Right kidney (tissue), 1 donor: ENCODE measurements at regions not wholly inside any gene's neighbourhood (a gene's known extent, or its start where the extent isn't known, plus 50 kb on each side); places are given as distances from the start of the nearest gene placed in this dataset.
"Not testable (repeated sequence)": the region's sequence is repeated elsewhere in the genome, so short reads cannot be mapped to it uniquely, and the experiment has no call there.

Source experiments
- DNase-seq: peaks from one replicate; pipeline ENCODE4 v3.0.0-alpha.2; 2016

DNA sequence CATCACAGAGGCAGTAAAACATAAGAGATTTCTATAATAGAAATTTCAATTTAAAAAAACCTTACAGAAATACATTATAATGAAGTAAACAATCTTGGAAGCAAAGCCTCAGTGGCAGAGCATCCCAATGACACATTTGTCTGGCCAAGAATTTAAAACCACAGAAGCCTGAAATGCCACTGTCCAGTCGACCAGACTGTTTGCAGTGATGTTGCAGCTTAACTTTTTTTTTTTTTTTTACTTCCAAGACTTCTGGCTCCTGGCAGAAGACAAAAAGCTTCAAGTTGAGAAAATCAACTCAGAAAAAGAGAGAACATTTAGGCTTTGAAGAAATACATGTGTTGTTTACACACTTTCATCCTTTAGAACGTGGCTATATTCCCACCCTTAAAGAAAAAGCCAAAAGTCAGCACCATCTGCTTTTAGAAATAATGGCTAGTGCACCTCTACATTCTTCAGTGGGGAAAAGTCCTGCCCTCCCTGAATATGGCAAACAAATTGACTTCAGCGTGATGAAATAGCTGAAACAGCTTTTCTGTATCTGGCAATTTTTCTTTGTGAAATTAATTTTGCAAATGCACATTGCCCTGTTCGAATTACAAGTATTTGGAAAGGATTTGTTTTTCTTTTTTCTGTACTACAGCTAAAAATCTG, 205.5 kb upstream of the MON1B start:
- DNase-seq, result no peak

- no peak for DNase-seq
Measured at GRCh38 chr16:76988526-76988925, 202.5 kb upstream of the MON1B start.

DNA sequence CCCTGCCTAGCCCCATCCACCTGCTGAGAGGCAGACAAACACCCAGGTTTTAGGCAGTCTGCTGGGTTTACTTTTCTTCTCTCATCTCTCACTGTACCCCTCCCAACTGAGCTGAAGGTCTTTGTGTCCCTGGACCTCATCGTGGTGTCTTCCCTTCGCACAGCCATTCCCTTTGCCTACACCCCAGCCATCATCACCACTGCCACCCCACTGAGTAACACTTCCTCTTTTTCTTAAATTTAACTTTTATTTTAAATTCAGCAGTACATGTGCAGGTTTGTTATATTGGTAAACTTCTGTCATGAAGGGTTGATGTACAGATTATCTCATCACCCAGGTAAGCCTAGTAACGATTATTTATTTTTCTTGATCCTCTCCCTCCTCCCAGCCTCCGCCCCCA, 188.3 kb upstream of the MON1B start:
- no peak for DNase-seq

DNA sequence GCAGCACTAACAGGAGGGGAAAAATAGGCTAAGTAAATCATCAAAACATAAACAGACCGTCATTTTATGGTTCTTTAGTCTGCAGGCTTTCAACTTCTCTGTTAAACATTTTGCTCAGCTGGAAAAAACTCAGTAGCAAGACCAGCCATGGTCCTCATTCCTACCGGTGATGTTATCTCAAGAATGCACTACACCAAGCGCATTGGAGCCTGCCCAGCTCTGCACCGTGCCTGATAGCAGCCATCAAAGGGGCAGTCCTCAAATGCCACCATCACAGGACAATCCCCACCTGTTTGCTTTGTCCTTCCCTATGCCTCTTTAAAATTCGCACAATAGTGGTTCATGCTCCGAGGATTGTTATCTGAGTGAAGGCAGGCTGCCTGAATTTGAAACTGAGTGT, 181.5 kb upstream of the MON1B start:
- no peak for DNase-seq

DNA sequence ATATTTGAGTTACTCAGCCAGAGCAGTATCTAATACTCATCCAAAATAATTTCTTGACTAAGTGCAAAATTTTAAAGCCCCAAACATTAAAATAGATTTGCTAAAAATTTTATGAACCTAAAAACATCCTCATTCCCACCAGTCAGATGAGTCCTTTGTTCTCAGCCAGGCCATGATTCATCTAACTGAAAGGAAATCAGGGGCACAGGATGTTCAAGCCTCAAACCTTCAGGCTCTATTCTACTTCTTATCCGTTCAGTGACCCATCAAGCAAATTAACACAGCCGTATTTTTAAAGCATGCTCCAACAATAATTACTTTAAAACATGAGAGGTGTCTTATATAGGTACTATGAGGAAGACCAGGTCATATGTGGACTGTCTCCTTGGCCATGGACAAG, 176.5 kb upstream of the MON1B start:
- no peak for DNase-seq

DNA sequence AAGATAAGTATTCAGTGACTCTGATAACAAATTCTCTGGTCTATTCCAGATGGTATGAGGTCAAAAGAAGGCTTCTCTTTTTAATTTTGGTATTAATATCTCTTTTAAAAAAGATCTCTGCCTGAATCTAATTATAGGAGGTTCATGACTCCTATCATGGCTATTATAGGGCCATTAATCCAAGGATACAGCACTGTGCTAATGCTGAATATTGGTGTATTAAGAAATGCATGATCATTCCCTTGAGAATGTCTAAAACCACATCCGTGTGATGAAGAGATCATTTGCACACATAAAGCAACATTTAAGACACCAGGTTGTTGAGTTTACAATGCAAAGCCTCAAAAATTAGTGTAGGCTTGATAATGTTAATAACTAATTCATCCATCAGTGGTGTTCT, 160.4 kb upstream of the MON1B start:
- no peak for DNase-seq

- no peak for DNase-seq
Measured at GRCh38 chr16:77033516-77033915, 157.5 kb upstream of the MON1B start.

- DNase-seq, result no peak
Measured at GRCh38 chr16:77035361-77035760, 155.6 kb upstream of the MON1B start.

DNA sequence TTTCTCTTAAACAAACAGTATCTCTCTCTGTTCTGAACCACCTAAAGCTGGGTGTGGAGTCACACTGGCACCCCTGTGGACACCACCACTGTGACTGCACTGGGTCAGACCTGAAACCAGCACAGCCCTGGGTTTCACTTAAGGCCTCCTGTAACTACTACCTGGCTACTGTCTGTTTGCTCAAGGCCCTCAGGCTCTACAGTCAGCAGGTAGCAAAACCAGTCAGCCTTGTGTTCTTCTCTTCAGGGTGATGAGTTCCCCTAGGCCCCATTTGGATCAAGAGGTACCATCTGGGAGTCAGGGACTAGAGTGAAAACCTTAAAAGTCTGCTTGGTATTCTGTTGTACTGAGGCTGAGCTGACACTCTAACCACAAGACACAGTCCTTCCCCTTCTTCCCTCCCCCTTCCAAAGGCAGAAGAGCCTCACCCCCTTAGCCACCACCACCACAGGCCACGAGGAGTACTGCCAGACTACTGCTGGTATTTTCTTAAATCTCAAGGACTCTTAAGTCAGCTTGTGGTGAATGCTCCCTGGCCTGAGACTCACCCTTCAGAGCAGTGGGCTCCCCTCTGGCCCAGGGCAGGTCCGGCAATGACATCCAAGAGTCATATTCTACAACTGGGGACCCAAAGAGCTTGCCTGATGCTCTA, 153.2 kb upstream of the MON1B start:
- no peak for DNase-seq

DNA sequence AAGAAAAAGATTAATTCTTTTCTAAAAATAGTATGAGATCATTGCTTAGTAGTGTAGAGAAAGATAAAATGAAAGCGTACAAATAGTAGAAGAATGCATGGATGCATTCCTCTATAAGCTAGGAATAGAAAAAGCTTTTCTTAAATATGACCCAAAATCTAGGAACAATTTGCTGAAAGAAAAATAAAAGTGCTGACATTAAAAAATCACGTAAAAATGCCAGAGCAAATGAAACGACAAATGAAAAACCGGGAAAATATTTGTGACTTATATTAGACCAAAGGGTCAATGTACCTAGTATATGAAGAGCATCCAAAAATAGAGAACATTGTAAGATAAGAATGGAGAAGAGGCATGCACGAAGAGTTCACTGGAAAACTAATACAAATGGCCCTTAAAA, 149.5 kb upstream of the MON1B start:
- no peak for DNase-seq

- DNase-seq, result no peak
Measured at GRCh38 chr16:77043076-77043475, 147.9 kb upstream of the MON1B start.

DNA sequence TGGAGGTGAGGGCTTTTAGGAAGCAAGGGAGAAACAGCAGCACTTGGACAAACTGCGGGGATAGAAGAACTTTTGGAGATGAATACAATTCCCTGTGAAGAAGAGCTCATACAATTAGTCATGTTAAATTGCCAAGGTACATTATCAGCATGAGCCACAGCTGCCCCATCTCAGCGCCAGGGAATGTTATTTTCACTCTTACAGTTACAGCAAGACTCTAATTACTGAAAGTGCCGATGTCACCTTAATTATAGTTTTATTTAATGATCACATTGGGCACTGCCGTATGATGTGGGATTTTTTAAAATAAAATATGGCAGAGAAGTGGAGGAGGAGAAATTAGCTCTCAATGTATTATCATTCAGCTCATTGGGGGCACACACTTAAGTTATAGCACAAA, 144.8 kb upstream of the MON1B start:
- no peak for DNase-seq

GRCh38 chr16:77048085-77048484, 142.9 kb upstream of the MON1B start:
- DNase-seq, result no peak

DNA sequence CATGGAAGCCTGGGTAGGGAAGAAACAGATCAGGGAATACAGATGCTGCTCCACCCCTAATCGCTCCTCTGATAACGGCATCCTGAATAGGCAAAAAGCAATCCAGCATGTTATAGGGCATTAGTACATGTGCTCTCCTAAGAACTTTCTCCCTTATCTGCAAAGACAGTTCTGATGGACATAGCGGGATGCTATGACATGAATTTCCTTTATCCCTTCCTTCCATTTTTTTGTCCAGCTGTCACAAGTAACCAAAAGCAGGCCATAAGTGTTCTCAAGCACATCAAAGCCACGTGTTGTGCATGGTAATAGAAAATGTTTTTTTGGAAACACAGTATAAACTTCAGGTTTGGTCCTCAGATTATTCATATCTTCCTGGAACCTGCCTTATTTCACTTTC, 141.4 kb upstream of the MON1B start:
- no peak for DNase-seq

GRCh38 chr16:77056597-77056996, 134.4 kb upstream of the MON1B start:
- DNase-seq, result not testable (repeated sequence)

- DNase-seq, result no peak
Measured at GRCh38 chr16:77057161-77057774, 133.7 kb upstream of the MON1B start.

DNA sequence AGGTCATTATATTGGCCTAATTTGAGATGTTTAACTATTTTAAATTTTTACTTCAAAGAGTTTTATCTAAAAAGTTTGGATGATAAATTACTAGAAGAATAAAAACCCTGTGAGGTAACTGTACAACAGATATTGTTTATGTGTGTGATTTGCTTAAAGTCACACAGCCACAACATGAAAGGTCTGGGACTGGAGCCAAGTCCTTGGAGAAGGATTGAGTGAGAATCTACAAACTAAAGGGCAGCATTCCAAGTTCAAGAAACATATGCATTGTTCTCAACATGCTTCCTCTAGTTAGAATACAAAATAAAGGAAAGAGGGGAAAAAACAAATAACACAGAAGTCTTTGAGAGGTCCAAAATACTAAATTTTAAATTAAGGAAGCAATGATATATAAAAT, 131.5 kb upstream of the MON1B start:
- no peak for DNase-seq

DNA sequence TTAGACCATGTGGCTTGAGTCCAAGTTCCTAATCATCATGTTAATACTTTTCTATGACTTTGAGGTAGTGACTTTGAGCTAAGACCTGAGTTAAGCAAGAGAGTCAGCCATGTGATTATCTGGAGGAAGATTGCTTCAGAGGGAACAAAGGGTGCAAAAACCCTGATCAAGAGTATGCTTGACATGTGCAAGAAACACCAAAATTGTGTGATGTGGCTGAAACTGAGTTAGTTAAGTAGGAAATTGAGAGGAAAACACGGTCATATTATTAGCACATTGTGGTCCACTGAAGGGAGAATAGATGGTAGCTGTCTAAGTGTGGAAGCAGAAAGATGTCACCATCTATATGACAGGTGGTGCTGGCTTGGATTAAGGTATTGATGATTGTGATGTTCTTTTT, 130.4 kb upstream of the MON1B start:
- no peak for DNase-seq

DNA sequence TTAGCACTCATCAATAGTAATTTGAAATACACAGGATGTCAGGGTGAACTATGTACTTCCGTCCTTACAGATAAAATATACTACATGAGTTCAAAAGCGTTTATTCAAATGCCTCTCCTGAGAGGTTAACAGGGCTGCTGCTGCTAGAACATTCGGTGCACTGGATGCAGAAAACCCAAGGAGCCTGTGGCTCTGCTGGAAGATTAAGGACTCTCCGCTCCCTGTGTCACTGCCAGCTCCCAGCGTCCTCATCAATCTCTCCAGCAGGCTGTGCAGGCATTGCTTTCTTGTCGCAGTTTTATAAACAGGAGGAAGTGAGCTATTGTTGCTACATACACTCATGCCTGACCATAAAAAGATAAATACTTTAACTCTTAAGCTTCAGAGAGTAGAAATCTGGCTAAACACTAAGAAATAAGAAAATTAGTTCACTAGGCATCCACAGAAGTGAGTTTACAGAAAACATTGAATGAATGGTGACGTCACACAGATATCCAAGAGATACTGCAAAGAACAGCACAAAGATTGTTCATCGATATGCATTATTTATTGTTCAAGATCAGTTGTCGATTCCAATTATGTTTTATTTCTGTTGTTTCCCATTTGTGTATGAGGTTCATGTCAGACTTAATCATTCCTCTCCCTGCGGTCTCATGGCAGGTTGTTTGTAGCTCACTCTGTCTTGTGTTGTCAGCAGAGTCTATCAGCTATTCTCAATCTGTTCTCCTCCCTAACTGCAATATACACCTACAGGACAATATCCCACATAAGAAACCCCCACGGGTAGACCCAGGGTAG, 127.9 kb upstream of the MON1B start:
- DNase-seq, result no peak

DNA sequence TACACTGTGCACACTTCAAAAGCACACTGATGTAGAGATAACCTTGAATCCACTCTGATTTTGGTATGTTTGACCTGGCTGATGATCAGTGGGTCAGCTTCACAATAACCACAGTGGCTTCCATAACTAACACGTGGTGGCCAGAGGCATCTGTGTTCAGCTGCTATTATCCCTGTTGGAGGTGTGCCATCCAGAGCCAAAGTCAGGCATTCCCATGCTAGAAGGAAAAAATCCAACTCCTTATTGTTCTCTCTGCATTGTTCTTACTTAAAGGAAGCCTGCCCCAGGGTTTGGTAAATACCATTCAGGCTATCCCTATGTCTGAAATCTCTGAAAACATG, 127.3 kb upstream of the MON1B start:
- no peak for DNase-seq

GRCh38 chr16:77064037-77064436, 127.0 kb upstream of the MON1B start:
- no peak for DNase-seq

DNA sequence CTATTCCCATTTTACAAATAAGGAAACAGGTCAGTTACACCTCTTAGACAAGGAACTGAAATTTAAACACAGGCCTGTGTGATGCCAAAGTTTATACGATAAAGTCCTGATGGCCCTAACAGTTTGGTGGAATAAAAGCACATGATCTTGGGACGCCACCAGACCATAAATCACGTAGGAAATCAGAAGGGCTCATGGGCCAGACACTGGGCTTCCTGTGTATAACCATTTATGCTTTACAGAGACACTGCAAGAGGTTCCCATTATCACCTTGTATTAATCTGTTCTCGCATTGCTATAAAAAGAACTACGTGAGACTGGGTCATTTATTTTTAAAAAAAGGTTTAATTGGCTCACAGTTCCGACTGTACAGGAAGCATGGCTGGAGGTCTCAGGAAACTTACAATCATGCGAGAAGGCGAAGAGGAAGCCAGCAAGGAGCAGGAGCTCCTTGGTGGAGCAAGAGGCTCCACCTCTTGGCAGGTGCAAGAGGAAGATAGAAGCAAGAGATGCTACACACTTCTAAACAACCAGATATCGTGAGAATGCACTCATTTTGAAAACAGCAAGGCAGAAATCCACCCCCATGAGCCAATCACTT, 124.0 kb upstream of the MON1B start:
- no peak for DNase-seq

- no peak for DNase-seq
Measured at GRCh38 chr16:77067900-77068299, 123.1 kb upstream of the MON1B start.
